Thoracic aorta (tissue), 2 donors: ENCODE measurements at regions not wholly inside any gene's neighbourhood (a gene's known extent, or its start where the extent isn't known, plus 50 kb on each side); places are given as distances from the start of the nearest gene placed in this dataset.

Source experiments
- ATAC-seq: fragments of 150-250 bp; one replicate; pipeline ENCODE4 v1.8.0; 2017; ENCODE audit warnings: low read depth; ENCODE audit not compliant: insufficient number of reproducible peaks, low FRiP score
- DNase-seq: peaks from one replicate; pipeline ENCODE4 v3.0.0-alpha.2; 2020; ENCODE audit warnings: low spot score
- H3K27ac ChIP-seq, 2 donors: fragments of 200-600 bp; sonication (generic); 1 replicate in 1 of 2; 2 replicates in 1 of 2; pipeline ENCODE4 v1.5.1; 2016; ENCODE audit warnings: mild to moderate bottlenecking in 2 of 2, moderate library complexity in 2 of 2
- H3K27me3 ChIP-seq: fragments of 200-600 bp; sonication (generic); replicated peaks from 2 replicates; pipeline ENCODE4 v1.6.0; 2016; ENCODE audit warnings: mild to moderate bottlenecking; ENCODE audit not compliant: insufficient read depth
- H3K36me3 ChIP-seq: fragments of 200-600 bp; sonication (generic); one replicate; pipeline ENCODE4 v1.5.1; 2016
- H3K4me1 ChIP-seq, 2 donors: fragments of 200-600 bp; sonication (generic); 1 replicate in 1 of 2; 2 replicates in 1 of 2; pipeline versions ENCODE4 v1.5.1 to v1.6.0; 2016; ENCODE audit warnings: low read depth in 2 of 2, mild to moderate bottlenecking in 1 of 2; ENCODE audit not compliant: control insufficient read depth in 1 of 2
- H3K4me3 ChIP-seq: fragments of 200-600 bp; sonication (generic); 2 replicates; pipeline ENCODE4 v1.5.1; 2016; ENCODE audit warnings: mild to moderate bottlenecking
- H3K9me3 ChIP-seq: fragments of 200-600 bp; sonication (generic); 2 replicates; pipeline ENCODE4 v1.5.1; 2016
- TF ChIP-seq, protein P1 (sequence below): fragments of 200-600 bp; sonication (generic); IDR thresholded peaks from one replicate; pipeline ENCODE4 v1.5.1; 2019; ENCODE audit warnings: antibody characterized with exemption

DNA sequence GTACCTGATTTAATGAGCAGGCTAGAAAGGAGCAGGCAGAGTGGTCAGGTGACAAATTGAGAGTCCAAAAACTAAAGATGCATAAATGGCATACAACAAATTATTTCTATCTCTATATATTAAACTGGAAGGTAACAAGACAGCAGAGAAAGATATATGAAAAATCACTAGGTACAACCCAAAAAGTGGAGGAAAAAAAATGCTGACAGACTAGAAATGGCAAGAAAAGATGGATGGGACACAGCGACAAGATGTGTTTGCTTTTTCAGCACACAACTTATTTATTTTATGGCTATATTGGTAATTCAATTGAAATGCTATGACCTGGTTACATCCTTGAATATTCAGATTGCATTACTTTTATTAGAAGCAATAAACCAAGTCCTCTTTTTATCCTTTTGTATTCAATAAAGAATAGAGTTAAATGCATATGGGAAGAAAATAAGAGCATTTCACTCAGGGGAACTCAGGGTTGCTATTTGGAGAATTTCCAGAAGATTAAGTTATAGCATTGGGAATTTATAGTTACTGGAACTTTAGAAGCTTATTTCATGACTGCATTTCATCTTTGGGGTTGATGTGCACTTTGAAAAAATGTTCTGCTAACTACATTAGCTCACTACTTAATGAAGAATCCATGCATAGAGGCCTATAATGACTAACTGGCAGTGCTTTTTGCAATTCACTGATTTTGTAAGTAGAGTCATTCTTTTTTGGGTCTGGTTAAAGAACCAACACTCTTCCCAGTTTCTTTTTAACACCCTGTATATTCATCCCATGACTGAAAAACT lies 566.6 kb upstream of the TUSC1 start:
- no peak overlapping the region for H3K27ac ChIP-seq
- no peak overlapping the region for H3K4me3 ChIP-seq
- TF ChIP-seq, protein P1, sequence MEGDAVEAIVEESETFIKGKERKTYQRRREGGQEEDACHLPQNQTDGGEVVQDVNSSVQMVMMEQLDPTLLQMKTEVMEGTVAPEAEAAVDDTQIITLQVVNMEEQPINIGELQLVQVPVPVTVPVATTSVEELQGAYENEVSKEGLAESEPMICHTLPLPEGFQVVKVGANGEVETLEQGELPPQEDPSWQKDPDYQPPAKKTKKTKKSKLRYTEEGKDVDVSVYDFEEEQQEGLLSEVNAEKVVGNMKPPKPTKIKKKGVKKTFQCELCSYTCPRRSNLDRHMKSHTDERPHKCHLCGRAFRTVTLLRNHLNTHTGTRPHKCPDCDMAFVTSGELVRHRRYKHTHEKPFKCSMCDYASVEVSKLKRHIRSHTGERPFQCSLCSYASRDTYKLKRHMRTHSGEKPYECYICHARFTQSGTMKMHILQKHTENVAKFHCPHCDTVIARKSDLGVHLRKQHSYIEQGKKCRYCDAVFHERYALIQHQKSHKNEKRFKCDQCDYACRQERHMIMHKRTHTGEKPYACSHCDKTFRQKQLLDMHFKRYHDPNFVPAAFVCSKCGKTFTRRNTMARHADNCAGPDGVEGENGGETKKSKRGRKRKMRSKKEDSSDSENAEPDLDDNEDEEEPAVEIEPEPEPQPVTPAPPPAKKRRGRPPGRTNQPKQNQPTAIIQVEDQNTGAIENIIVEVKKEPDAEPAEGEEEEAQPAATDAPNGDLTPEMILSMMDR = no peak
- no peak for ATAC-seq
- H3K4me1 ChIP-seq = no peaks in the 10 kb centered on the region
- H3K27me3 ChIP-seq = no peaks in the 10 kb centered on the region
- no peak for DNase-seq
- H3K9me3 ChIP-seq = no peaks in the 10 kb centered on the region
- no peaks in the 10 kb centered on the region for H3K36me3 ChIP-seq

- no peak overlapping the region for H3K27ac ChIP-seq
- no peaks in the 10 kb centered on the region for H3K9me3 ChIP-seq
- no peaks in the 10 kb centered on the region for H3K27me3 ChIP-seq
- H3K36me3 ChIP-seq = no peaks in the 10 kb centered on the region
- H3K4me3 ChIP-seq = no peak overlapping the region
- ATAC-seq (no peak), DNase-seq (no peak)
- TF ChIP-seq, protein P1 = no peak
- H3K4me1 ChIP-seq = no peaks in the 10 kb centered on the region
Observed at GRCh38 chr9:26243726-26244125, 565.5 kb upstream of the TUSC1 start.

- Histone ChIP-seq H3K4me3 (no peak overlapping the region), H3K27me3 (no peaks in the 10 kb centered on the region), H3K9me3 (no peaks in the 10 kb centered on the region), H3K4me1 (no peaks in the 10 kb centered on the region), H3K36me3 (no peaks in the 10 kb centered on the region), H3K27ac (no peak overlapping the region)
- TF ChIP-seq, protein P1 = no peak
- ATAC-seq = no peak
- DNase-seq = no peak
Observed at GRCh38 chr9:26243029-26243697, 564.9 kb upstream of the TUSC1 start.

DNA sequence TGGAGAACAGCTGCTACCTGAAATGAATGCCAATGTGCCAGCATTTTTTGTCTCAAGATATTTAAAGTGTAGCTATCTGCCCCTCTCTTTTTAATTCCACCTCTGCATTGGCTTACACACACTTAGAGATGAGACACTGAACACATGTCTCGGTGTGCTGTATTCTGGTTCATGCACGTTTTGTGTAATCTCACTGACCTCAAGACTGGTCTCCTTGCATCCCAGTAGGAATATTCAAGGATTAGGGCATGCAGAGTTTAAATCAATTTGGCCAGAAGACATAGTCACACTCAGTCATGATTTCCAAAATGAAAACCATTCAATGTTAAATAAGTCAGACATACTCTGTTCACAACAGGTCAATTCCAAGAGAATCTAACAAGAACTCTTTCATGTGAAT lies 561.8 kb upstream of the TUSC1 start:
- DNase-seq = no peak
- Histone ChIP-seq H3K4me3 (no peak overlapping the region), H3K27me3 (no peaks in the 10 kb centered on the region), H3K9me3 (no peaks in the 10 kb centered on the region), H3K36me3 (no peaks in the 10 kb centered on the region), H3K4me1 (no peaks in the 10 kb centered on the region), H3K27ac (no peak overlapping the region)
- TF ChIP-seq, protein P1 = no peak
- no peak for ATAC-seq

GRCh38 chr9:26237256-26237655 lies 559.0 kb upstream of the TUSC1 start:
- TF ChIP-seq, protein P1 = no peak
- DNase-seq = no peak
- no peaks in the 10 kb centered on the region for H3K4me1 ChIP-seq
- H3K4me3 ChIP-seq = no peak overlapping the region
- no peak overlapping the region for H3K27ac ChIP-seq
- ATAC-seq = no peak
- H3K9me3 ChIP-seq = no peaks in the 10 kb centered on the region
- no peaks in the 10 kb centered on the region for H3K36me3 ChIP-seq
- H3K27me3 ChIP-seq = no peaks in the 10 kb centered on the region
